ENCODE measurements at regions not wholly inside any gene's neighbourhood (a gene's known extent, or its start where the extent isn't known, plus 50 kb on each side); places are given as distances from the start of the nearest gene placed in this dataset.

- TF ChIP-seq CTCF (conservative IDR thresholded peaks at IDR 0.05; ENCODE audit: low read depth, low read length) (no peak), EZH2 (IDR thresholded peaks at IDR 0.05; ENCODE audit: low read length, unreplicated experiment) (no peak), EZH2phosphoT487 (IDR thresholded peaks at IDR 0.05; ENCODE audit: borderline replicate concordance, low read length) (no peak)
Measured at GRCh38 chr6:10316373-10316721, 98.5 kb downstream of the TFAP2A start.

Data from PC-3 (cell line).